22Rv1 (cell line): ENCODE measurements at regions not wholly inside any gene's neighbourhood (a gene's known extent, or its start where the extent isn't known, plus 50 kb on each side); places are given as distances from the start of the nearest gene placed in this dataset.

Experiments used
- H3K27ac ChIP-seq: fragments of 450-650 bp; 2 replicates; pipeline ENCODE4 v1.5.1; 2017
- ZFX ChIP-seq: fragments of 450-650 bp; IDR thresholded peaks from 2 replicates; pipeline ENCODE4 v1.6.1; 2017; ENCODE audit warnings: antibody characterized with exemption, borderline replicate concordance
- TF ChIP-seq, protein P1 (sequence below): fragments of 450-650 bp; IDR thresholded peaks from 2 replicates; pipeline ENCODE4 v1.5.1; 2017; ENCODE audit warnings: mild to moderate bottlenecking

DNA sequence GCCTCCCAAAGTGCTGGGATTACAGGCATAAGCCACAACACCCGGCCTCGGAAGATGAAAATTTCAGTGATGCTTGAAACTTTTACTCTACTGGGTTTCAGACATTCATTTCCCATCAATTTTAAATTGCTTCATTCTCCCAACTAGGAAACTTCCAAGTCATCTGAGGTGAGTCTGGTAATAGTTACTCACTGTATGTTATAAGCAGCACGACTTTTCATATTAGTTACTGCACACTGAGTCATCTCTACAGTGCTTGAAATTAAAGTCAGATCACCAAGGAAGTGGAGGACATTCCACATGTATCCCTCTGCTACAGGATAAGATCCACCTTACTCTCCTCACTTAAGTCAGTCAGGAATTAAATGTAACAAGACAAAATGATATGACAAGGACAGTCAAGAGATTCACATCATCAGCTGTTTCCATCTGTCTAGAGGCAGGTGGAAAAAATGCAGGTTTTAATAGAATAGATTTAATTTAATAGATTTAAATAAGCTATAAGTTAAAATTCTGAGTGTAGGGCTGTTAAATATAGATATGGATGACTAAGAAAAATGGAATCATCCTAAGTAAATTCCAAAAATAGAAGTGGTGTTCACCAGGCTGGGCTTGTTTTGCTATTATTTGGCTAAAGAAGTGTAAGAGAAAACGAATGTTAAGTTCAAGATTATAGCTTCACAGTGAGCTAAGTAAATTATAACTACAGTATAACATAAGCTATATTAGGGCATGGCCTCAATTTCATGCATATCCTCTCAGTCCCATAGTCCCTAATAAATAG lies 104.4 kb downstream of the TMCO5A start:
- no peak overlapping the region for H3K27ac ChIP-seq
- no peak for TF ChIP-seq ZFX
- TF ChIP-seq, protein P1, sequence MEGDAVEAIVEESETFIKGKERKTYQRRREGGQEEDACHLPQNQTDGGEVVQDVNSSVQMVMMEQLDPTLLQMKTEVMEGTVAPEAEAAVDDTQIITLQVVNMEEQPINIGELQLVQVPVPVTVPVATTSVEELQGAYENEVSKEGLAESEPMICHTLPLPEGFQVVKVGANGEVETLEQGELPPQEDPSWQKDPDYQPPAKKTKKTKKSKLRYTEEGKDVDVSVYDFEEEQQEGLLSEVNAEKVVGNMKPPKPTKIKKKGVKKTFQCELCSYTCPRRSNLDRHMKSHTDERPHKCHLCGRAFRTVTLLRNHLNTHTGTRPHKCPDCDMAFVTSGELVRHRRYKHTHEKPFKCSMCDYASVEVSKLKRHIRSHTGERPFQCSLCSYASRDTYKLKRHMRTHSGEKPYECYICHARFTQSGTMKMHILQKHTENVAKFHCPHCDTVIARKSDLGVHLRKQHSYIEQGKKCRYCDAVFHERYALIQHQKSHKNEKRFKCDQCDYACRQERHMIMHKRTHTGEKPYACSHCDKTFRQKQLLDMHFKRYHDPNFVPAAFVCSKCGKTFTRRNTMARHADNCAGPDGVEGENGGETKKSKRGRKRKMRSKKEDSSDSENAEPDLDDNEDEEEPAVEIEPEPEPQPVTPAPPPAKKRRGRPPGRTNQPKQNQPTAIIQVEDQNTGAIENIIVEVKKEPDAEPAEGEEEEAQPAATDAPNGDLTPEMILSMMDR: no peak

DNA sequence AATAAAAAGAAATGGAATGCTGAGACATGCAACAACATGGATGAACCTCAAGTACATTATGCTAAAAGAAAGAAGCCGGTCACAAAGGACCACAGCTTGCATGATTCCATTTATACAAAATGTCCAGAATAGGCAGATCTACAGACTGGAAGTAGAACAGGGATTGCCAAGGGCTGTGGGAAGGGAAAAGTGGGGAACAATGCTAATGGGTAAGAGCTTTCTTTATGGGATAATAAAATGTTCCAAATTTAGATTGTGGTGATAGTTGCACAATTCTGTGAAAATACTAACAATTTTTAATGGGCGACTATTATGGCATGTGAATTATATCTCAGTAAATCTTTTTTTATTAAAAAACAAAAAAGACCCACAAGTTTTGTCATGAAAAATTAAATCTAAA lies 106.2 kb downstream of the TMCO5A start:
- H3K27ac ChIP-seq: no peak overlapping the region
- TF ChIP-seq ZFX: no peak
- TF ChIP-seq, protein P1: no peak

DNA sequence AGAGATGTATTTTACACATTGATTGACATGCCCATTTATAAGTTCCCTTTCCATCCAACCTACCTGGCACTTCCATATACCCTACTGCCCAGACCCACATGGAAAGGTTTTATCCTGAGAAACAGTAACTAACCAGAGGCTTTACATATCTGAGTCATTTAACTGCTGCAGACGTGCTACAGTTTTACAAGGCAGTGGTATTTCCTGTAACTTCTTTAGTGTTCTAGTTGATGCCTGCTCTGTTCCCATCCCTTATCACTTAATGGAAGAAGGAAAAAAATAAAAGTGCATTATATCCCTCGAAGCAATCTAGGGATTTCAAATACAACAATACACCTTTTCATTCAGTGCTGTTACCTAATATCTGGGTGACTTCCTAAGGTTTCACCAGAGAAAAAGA lies 107.1 kb downstream of the TMCO5A start:
- no peak overlapping the region for H3K27ac ChIP-seq
- TF ChIP-seq, protein P1: no peak
- no peak for TF ChIP-seq ZFX

DNA sequence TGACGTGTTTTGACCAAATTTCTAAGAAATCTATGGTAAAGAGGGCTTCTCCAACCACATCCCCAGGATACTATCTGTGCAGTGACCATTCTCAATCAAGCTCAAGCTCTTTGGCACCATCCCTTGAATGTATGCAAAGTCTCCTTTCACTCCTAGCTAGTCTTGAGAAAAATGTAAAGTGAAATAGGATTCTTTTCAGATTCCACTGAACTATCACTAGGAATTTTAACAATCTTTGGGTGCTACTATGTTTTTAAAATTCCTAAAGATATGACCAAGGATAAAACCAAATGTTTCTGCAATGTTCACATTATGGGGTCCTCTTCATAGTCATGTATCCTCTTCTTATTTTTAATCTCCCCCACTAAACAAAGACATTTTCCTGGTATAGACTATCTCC lies 107.8 kb downstream of the TMCO5A start:
- TF ChIP-seq, protein P1: no peak
- no peak for TF ChIP-seq ZFX
- H3K27ac ChIP-seq: no peak overlapping the region

DNA sequence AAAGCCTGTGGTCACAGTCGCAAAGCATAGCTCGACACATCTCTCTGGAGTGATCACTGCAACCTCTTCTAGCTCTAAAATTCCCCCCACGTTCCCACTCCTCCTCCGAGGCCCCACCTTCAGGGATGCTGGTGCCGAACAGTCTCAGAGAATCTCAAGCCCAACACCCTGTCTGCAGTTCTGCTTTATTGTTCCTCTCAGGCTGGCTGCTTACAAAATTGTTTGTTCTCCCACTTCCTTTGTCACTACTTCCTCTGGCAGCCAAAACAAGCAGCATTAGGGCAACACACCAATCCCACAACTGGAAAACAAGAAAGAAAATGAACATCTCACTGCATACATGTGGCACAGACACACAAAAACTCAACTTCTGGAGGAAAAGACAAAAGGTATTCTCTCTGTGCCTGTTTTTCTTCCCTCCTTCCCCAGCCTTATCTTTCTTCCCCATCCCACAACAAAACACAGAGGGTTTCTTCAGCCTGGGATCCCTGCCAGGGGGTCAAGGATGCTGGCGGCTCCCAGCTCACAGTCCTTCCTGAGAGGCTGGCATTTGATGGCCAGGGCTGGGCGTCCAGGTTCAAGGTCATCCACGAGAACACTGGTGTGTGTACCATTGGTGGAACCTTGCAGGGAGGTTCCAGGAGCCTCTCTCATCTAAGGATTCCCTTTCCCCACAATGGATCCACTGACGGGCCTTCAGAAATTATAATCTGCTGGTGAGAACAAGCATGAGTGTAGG lies 108.4 kb downstream of the TMCO5A start:
- no peak overlapping the region for H3K27ac ChIP-seq
- TF ChIP-seq ZFX: no peak
- TF ChIP-seq, protein P1: no peak

DNA sequence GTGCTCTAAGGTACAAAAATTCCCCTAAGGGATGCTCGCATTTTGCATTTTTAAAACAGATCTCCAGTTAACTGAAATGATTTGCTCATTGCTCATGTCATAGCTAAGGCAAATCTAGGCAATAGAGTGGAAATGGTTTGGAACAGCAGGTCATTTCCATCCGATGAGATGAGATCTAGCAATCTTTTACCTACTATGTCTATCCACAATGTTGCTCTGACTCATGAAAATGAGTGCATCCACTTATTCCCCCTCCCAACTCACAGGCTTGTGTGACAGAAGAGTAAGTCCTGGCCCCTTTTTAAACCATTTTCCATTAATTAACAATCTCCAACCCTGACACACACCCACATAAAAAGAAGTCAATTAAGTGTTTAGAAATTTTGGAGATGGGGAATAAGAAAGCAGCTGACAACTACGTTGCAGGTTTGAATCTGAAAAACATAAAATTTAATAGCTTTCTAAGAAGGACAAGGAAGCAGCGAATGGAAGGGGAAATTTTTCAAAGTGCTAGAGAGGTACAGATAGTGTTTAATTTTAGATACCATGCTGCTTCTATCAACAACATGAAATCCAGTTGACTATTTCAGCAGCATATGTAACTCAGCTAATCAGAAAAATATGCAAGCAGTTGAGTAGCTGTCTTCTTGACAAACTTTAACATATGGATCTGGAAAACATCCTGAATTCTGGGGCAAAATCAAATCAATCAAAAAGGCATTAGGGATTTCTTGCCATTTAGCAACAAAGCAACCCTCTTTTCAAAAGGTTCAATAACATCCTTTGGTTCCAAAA lies 112.0 kb downstream of the TMCO5A start:
- H3K27ac ChIP-seq: no peak overlapping the region
- TF ChIP-seq, protein P1: no peak
- TF ChIP-seq ZFX: no peak
